Jurkat, Clone E6-1 (cell line): ENCODE measurements at regions not wholly inside any gene's neighbourhood (a gene's known extent, or its start where the extent isn't known, plus 50 kb on each side); places are given as distances from the start of the nearest gene placed in this dataset.
"Not testable (repeated sequence)": the region's sequence is repeated elsewhere in the genome, so short reads cannot be mapped to it uniquely, and the experiment has no call there.

Source experiments
- DNase-seq: peaks from one replicate; pipeline ENCODE4 v3.0.0-alpha.2; 2011; ENCODE audit warnings: low read depth, low spot score
- H3K4me3 ChIP-seq: 2 replicates; pipeline ENCODE4 v1.5.1; 2011; ENCODE audit warnings: mild to moderate bottlenecking, low read length, control low read depth, moderate library complexity

GRCh38 chr5:167916706-167917105 lies 374.7 kb upstream of the WWC1 start:
- H3K4me3 ChIP-seq, result no peak overlapping the region
- DNase-seq, result no peak

- no peak for DNase-seq
Observed at GRCh38 chr5:167918184-167918812, 373.1 kb upstream of the WWC1 start.

GRCh38 chr5:167918813-167919483 lies 372.5 kb upstream of the WWC1 start:
- DNase-seq, result no peak
- no peak overlapping the region for H3K4me3 ChIP-seq

More at GRCh38 chr5:167918184-167918812, 373.1 kb upstream of the WWC1 start:
- H3K4me3 ChIP-seq, result no peak overlapping the region

- H3K4me3 ChIP-seq, result no peak overlapping the region
- no peak for DNase-seq
Observed at GRCh38 chr5:167920589-167920988, 370.9 kb upstream of the WWC1 start.

GRCh38 chr5:167921796-167922195 lies 369.6 kb upstream of the WWC1 start:
- DNase-seq, result no peak
- no peak overlapping the region for H3K4me3 ChIP-seq

- DNase-seq, result no peak
- no peak overlapping the region for H3K4me3 ChIP-seq
Observed at GRCh38 chr5:167923396-167923795, 368.0 kb upstream of the WWC1 start.

GRCh38 chr5:167929841-167930240 lies 361.6 kb upstream of the WWC1 start:
- no peak for DNase-seq
- H3K4me3 ChIP-seq, result no peak overlapping the region

- H3K4me3 ChIP-seq, result no peak overlapping the region
- no peak for DNase-seq
Observed at GRCh38 chr5:167934551-167934971, 356.9 kb upstream of the WWC1 start.

- H3K4me3 ChIP-seq, result no peak overlapping the region
- no peak for DNase-seq
Observed at GRCh38 chr5:167936022-167936421, 355.4 kb upstream of the WWC1 start.

- no peak for DNase-seq
- no peak overlapping the region for H3K4me3 ChIP-seq
Observed at GRCh38 chr5:167936944-167937634, 354.4 kb upstream of the WWC1 start.

GRCh38 chr5:167937635-167937998 lies 353.8 kb upstream of the WWC1 start:
- H3K4me3 ChIP-seq, result no peak overlapping the region
- DNase-seq, result no peak

- no peak for DNase-seq
- H3K4me3 ChIP-seq, result no peak overlapping the region
Observed at GRCh38 chr5:167939686-167940085, 351.8 kb upstream of the WWC1 start.

GRCh38 chr5:167940911-167941310 lies 350.5 kb upstream of the WWC1 start:
- no peak for DNase-seq
- no peak overlapping the region for H3K4me3 ChIP-seq

GRCh38 chr5:167941556-167941955 lies 349.9 kb upstream of the WWC1 start:
- H3K4me3 ChIP-seq, DNase-seq: not testable (repeated sequence)

GRCh38 chr5:167943343-167943742 lies 348.1 kb upstream of the WWC1 start:
- H3K4me3 ChIP-seq, result no peak overlapping the region
- no peak for DNase-seq

GRCh38 chr5:167944121-167944852 lies 347.2 kb upstream of the WWC1 start:
- H3K4me3 ChIP-seq, result no peak overlapping the region
- DNase-seq, result no peak

- H3K4me3 ChIP-seq, result no peak overlapping the region
- no peak for DNase-seq
Observed at GRCh38 chr5:167945542-167946384, 345.7 kb upstream of the WWC1 start.

- DNase-seq, result no peak
- no peak overlapping the region for H3K4me3 ChIP-seq
Observed at GRCh38 chr5:167947306-167947705, 344.1 kb upstream of the WWC1 start.

GRCh38 chr5:167948251-167948650 lies 343.2 kb upstream of the WWC1 start:
- H3K4me3 ChIP-seq, result no peak overlapping the region
- DNase-seq, result no peak
